K562 (cell line): ENCODE measurements at regions not wholly inside any gene's neighbourhood (a gene's known extent, or its start where the extent isn't known, plus 50 kb on each side); places are given as distances from the start of the nearest gene placed in this dataset.

ENCODE experiments used
- BCL6 ChIP-seq: fragments of 250-450 bp; sonication (Bioruptor Pico); IDR thresholded peaks from 2 replicates; pipeline ENCODE4 v1.4.0; 2020
- CBX2 ChIP-seq: fragments of 200-600 bp; sonication (generic); IDR thresholded peaks from one replicate; pipeline ENCODE4 v1.6.1; 2012; ENCODE audit warnings: mild to moderate bottlenecking, low read length, inconsistent platforms; ENCODE audit not compliant: insufficient read depth, poor library complexity, severe bottlenecking
- ERF ChIP-seq: fragments of 450-650 bp; formaldehyde crosslinking; IDR thresholded peaks from 2 replicates; pipeline ENCODE4 v1.4.0; 2020; ENCODE audit warnings: mild to moderate bottlenecking, mixed read lengths
- HDAC1 ChIP-seq, 2 experiments: fragments of 450-650 bp; IDR thresholded peaks; 2 replicates each; pipeline ENCODE4 v1.6.1; 2016 to 2017; ENCODE audit warnings: inconsistent platforms in 1 of 2, mild to moderate bottlenecking in 1 of 2, moderate library complexity in 1 of 2
- MEF2A ChIP-seq: IDR thresholded peaks from 2 replicates; pipeline ENCODE4 v1.6.1; 2011; ENCODE audit warnings: low read depth, mild to moderate bottlenecking, low read length, moderate library complexity; ENCODE audit not compliant: control insufficient read depth
- MEF2D ChIP-seq: conservative IDR thresholded peaks from 2 replicates; pipeline ENCODE4 v1.6.1; 2016; ENCODE audit warnings: low read depth, missing genetic modification characterization, missing compliant biosample characterization
- MIER1 ChIP-seq: fragments of 450-650 bp; IDR thresholded peaks from 2 replicates; pipeline ENCODE4 v1.6.1; 2016; ENCODE audit warnings: antibody characterized with exemption, mild to moderate bottlenecking, low read depth
- MXI1 ChIP-seq: IDR thresholded peaks from 2 replicates; pipeline ENCODE4 v1.6.1; 2011; ENCODE audit warnings: low read depth, mild to moderate bottlenecking, improper control_type of control experiment, low read length
- PTRF ChIP-seq: fragments of 450-650 bp; IDR thresholded peaks from 2 replicates; pipeline ENCODE4 v1.6.1; 2016; ENCODE audit warnings: mild to moderate bottlenecking, missing genetic modification characterization, missing compliant biosample characterization
- RBBP5 ChIP-seq: fragments of 200-600 bp; sonication (generic); IDR thresholded peaks from 2 replicates; pipeline ENCODE4 v1.6.1; 2012; ENCODE audit warnings: borderline replicate concordance, mild to moderate bottlenecking, low read length, control low read depth, inconsistent platforms; ENCODE audit not compliant: insufficient read depth, poor library complexity, severe bottlenecking
- SMAD4 ChIP-seq: fragments of 250-450 bp; sonication (Bioruptor Pico); conservative IDR thresholded peaks from 2 replicates; pipeline ENCODE4 v1.8.0; 2021; ENCODE audit warnings: inconsistent platforms, mild to moderate bottlenecking, moderate library complexity
- SMARCA4 ChIP-seq: fragments of 450-650 bp; IDR thresholded peaks from 2 replicates; pipeline ENCODE4 v1.6.1; 2016
- TEAD2 ChIP-seq: fragments of 450-650 bp; IDR thresholded peaks from 2 replicates; pipeline ENCODE4 v1.6.1; 2016; ENCODE audit warnings: missing genetic modification characterization, control low read depth, missing compliant biosample characterization
- TEAD4 ChIP-seq, 2 experiments: sonication (generic) in 1 of 2; formaldehyde crosslinking in 1 of 2; IDR thresholded peaks; 2 replicates each; pipeline versions ENCODE4 v1.6.1 to v1.8.0; 2012 to 2022; ENCODE audit warnings: borderline replicate concordance in 1 of 2, inconsistent platforms in 1 of 2, low read length in 1 of 2, mild to moderate bottlenecking in 1 of 2, missing genetic modification reagents in 1 of 2
- THRB ChIP-seq: fragments of 450-650 bp; formaldehyde crosslinking; conservative IDR thresholded peaks from 2 replicates; pipeline ENCODE4 v1.4.0; 2022; ENCODE audit warnings: mild to moderate bottlenecking, missing genetic modification characterization
- TRIM28 ChIP-seq: fragments of 450-650 bp; IDR thresholded peaks from 2 replicates; pipeline ENCODE4 v1.6.1; 2017
- XRCC4 ChIP-seq: IDR thresholded peaks from one replicate; pipeline ENCODE4 v1.6.1; 2011; ENCODE audit not compliant: insufficient read depth, insufficient read length; ENCODE audit errors: extremely low read depth
- ZBTB12 ChIP-seq: fragments of 250-450 bp; sonication (Bioruptor Pico); IDR thresholded peaks from 2 replicates; pipeline ENCODE4 v1.4.0; 2020
- ZMIZ1 ChIP-seq, 2 experiments: fragments of 150-350 bp in 1 of 2; IDR thresholded peaks; 2 replicates each; pipeline ENCODE4 v1.6.1; 2012 to 2016; ENCODE audit warnings: low read depth in 2 of 2, low read length in 2 of 2, mild to moderate bottlenecking in 1 of 2, moderate library complexity in 1 of 2
- ZNF311 ChIP-seq: fragments of 250-450 bp; sonication (Bioruptor Pico); IDR thresholded peaks from 2 replicates; pipeline ENCODE4 v1.4.0; 2020; ENCODE audit warnings: mild to moderate bottlenecking, moderate library complexity
- ZNF395 ChIP-seq: fragments of 200-800 bp; sonication (Bioruptor generic); IDR thresholded peaks from 2 replicates; pipeline ENCODE4 v1.6.1; 2017; ENCODE audit warnings: missing genetic modification characterization, missing compliant biosample characterization

GRCh38 chr5:148747536-148747906, 78.9 kb upstream of the ADRB2 start (continued):
- TF ChIP-seq XRCC4: no peak
- TF ChIP-seq MEF2A: peak; percentile 86
- TF ChIP-seq PTRF (tag): no peak
- no peak; the same call in 1 of the 2 replicates for TF ChIP-seq ZNF395 (CRISPR knock-in tag)
- peak; percentile 79; the same call in 1 of the 2 replicates for TF ChIP-seq MEF2D
- peak; percentile 78 for TF ChIP-seq SMARCA4
- 0 out of 2 replicates have a peak, but pooled peaks have one; percentile 36 for TF ChIP-seq THRB (CRISPR knock-in tag)
- no peak for TF ChIP-seq MIER1
- peak; percentile 15; the same call in 1 of the 2 replicates for TF ChIP-seq ZBTB12 (CRISPR knock-in tag)
- TF ChIP-seq ZMIZ1 (IDR thresholded peaks at IDR 0.05; ENCODE audit: low read depth in 2 of 2, low read length in 2 of 2): peak in 1 of 2 experiments; percentile 79; a peak in 1 of 4 replicates
- TF ChIP-seq ERF (CRISPR knock-in tag): 0 out of 2 replicates have a peak, but pooled peaks have one; percentile 48
- TF ChIP-seq CBX2: no peak
- 0 out of 2 replicates have a peak, but pooled peaks have one; percentile 26 for TF ChIP-seq MXI1
- no peak for TF ChIP-seq RBBP5
- no peak for TF ChIP-seq TEAD2 (tag)
- TF ChIP-seq ZNF311 (CRISPR knock-in tag): peak; percentile 74; the same call in 1 of the 2 replicates
- TF ChIP-seq BCL6 (CRISPR knock-in tag): no peak
- peak in 1 of 2 experiments; percentile 69; a peak in 1 of 4 replicates for TF ChIP-seq HDAC1 (IDR thresholded peaks at IDR 0.05)
- peak; percentile 83 for TF ChIP-seq SMAD4 (CRISPR knock-in tag)
- peak; percentile 97 for TF ChIP-seq TEAD4 (IDR thresholded peaks at IDR 0.05; ENCODE audit: low read length)
- TF ChIP-seq TEAD4 (CRISPR knock-in tag; IDR thresholded peaks at IDR 0.05; ENCODE audit: borderline replicate concordance): no peak
- TF ChIP-seq TRIM28: no peak
